HG03521 (cell line): ENCODE measurements at regions not wholly inside any gene's neighbourhood (a gene's known extent, or its start where the extent isn't known, plus 50 kb on each side); places are given as distances from the start of the nearest gene placed in this dataset.
"Not testable (repeated sequence)": the region's sequence is repeated elsewhere in the genome, so short reads cannot be mapped to it uniquely, and the experiment has no call there.

Experiments used
- ATAC-seq: cut with Tn5 transposase; IDR thresholded peaks from one replicate; pipeline ENCODE4 v1.9.1; 2021; ENCODE audit warnings: mild to moderate bottlenecking, moderate library complexity; ENCODE audit not compliant: unreplicated experiment

DNA sequence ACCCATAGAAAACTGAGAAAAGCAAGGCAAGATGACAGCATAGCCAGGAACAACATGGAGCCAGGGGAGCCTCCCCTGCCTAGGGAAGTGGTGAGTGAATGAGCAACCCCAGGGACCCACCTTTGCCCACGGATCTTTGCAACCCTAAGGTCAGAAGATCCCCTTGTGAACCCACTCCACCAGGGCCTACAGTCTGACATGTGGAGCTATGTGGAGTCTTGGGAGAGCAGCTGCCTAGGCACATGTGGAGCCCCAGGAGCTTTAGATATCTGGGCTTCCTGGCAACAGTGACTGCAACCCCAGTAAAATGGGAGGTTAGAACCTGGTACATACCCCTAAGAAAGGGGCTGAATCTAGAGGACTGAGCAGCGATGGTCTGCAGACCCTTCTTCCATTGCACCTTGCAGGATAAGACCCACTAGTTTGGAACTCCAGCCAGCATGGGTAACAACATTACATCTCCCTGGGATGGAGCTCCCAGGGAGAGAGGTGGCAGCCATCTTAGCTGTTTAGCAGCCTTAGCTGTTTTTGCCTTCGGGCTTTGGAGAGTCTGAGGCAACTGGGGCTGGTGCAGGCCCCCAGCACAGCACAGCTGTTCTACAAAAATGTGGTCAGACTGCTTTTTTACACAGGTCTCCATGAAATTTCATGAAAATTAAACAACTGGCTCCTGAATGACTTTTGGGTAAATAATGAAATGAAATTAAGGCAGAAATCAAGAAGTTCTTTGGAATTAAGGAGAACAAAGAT is 104.7 kb upstream of the TRIM2 start:
- ATAC-seq: no peak

DNA sequence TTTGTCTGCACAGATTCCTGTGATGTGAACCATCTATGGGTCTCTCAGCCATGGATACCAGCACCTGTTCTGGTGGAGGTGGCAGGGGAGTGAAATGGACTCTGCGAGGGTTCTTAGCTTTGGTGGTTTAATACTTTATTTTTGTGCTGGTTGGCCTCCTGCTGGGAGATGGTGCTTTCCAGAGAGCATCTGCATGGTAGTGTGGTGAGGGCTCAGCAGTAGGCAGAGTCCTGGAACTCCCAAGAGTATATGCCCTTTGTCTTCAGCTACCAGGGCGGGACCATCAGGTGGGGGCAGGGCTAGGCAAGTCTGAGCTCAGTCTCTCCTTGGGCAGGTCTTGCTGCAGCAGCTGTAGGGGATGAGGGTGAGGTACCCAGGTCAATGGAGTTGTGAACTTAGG is 97.5 kb upstream of the TRIM2 start:
- ATAC-seq: not testable (repeated sequence)

- no peak for ATAC-seq
Measured at GRCh38 chr4:153107246-153107645, 97.0 kb upstream of the TRIM2 start.

DNA sequence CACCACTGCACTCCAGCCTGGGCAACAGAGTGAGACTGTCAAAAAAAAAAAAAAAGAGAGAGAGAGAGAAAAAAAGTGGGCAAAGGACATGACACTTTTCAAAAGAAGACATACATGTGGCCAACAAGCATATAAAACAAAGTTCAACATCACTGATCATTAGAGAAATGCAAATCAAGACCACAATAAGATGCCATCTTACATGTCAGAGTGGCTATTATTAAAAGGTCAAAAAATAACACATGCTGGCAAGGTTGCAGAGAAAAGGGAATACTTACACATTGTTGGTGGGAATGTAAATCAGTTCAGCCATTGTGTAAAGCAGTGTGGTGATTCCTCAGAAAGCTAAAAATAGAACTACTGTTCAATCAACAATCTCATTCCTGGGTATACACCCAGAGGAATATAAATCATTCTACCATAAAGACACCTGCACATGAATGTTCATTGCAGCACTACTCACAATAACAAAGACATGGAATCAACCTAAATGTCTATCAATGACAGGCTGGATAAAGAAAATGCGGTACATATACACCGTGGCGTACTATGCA is 94.9 kb upstream of the TRIM2 start:
- no peak for ATAC-seq

- ATAC-seq: no peak
Measured at GRCh38 chr4:153110739-153111138, 93.5 kb upstream of the TRIM2 start.

DNA sequence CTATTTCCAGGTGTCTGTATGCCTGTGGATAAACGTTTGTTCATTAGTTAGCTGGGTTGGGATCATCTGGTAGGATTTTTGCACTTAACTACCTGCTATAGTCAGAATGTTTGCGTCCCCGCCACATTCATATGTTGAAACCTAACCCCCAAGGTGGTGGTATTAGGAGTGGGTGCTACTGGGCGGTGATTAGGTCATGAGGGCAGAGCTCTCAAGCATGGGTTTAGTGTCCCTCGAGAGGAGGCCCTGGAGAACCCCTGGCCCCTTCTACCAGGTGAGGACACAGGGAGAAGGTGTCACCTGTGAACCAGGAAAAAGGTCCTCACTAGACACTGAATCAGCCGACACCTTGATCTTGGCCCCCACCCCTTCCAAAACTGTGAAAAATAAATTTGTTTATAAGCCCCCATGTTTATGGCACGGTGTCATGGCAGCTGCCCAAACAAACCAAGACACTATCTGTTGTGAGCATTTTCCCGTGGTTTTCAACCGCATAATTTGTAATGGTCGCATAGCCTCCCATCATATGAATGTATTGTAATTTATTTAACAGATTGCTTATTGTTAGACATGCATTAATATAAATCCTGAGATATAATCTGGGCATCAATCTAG is 92.7 kb upstream of the TRIM2 start:
- ATAC-seq: no peak

DNA sequence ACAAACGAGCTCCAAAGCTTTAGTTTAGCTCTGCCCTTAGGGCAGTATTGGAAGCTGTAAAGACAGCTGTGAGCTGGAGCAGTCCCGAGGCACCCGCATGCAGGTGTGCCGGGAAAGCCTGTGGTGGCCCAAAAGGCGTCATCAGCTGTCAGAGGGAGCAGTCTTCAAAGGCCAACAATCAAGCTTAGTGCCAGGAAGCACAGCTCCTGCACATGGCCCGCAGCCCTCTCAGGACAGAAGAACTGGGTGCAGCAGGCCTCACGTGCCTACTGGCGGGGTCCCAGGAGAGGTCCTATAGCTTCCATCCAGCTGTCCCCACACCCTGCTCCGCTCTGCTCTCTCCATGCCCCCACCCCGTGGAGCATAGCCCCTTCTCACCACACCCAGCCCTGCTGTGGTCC is 92.2 kb upstream of the TRIM2 start:
- no peak for ATAC-seq

GRCh38 chr4:153113061-153113837 is 91.0 kb upstream of the TRIM2 start:
- ATAC-seq: no peak

DNA sequence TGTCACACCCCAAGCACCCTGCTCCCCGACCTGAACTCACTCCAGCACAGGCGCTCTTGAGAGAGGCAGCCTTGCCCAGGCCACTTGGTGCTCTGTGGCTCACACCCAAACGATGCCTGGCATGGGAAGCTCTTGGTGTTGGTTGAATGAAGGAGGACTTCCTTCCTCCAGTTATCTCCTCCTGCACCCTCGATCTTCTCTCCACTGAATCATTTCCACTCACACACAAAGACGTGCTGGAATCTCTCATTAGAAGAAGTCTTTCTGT is 90.5 kb upstream of the TRIM2 start:
- ATAC-seq: no peak

DNA sequence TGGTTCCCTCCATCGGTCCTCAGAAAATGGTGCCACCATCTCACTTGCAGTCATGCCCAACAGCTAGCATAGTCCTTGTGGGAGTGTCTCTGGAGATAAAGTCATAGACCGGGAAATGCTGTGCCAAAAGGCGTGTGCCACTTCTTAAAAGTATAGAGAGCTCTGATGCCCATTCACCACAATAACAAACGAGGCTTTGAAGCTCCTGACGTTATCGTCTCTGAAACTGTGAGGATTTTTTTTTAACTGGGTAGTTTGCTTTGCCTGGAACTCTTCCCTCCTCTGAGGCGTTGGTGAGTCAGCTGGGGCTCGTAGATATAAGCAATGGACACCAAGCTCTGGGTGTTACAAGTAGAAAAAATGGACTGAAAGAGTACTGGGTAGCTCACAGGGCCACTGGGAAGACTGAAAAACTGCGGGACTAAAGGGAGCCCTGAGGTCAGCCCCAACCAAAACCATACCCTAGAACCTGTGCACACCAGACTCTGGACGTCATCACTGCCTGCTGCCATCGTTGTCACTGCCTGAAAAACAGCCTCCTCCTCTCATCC is 89.4 kb upstream of the TRIM2 start:
- no peak for ATAC-seq

- peak; percentile 64 for ATAC-seq
Measured at GRCh38 chr4:153115322-153116290, 88.6 kb upstream of the TRIM2 start.

GRCh38 chr4:153116291-153116680 is 88.0 kb upstream of the TRIM2 start:
- ATAC-seq: no peak

GRCh38 chr4:153116801-153117200 is 87.4 kb upstream of the TRIM2 start:
- ATAC-seq: no peak

GRCh38 chr4:153117554-153117953 is 86.7 kb upstream of the TRIM2 start:
- ATAC-seq: no peak

DNA sequence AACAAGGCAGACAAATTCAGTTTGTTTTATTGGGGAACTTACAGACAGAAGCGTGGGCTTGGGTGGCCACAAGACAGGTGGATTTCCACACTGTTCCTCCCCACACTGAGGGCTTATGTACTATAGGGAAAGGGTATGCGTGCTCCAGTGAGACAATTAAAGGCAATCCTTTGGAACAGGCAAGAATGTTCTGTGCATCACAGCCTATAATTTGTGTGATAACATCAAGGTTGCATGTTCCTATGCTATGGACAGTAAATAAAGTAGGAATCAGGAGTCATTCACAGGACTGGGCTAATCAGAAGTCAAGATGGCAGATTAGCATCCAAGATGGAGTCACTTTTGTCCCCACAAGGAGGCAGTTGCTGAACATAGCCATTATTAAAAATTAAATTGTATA is 84.6 kb upstream of the TRIM2 start:
- ATAC-seq: no peak

DNA sequence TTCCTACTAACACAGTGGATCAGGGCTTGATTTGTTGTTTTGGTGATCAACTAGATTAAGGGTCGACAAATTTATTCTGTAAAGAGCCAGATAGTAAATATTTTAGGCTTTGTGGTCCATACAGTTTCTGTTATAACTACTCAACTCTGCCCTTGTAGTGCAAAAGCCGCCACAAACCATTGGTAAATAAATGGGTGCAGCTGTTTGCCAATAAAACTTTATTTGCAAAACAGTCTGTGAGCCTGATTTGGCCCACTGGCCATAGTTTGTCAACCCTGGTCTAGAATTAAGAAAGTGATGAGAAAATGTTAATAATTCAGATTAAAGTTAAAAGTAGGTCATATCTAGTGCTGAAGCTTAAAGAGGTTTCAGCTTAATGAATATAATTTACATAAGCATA is 84.0 kb upstream of the TRIM2 start:
- no peak for ATAC-seq

- ATAC-seq: no peak
Measured at GRCh38 chr4:153122855-153123254, 81.4 kb upstream of the TRIM2 start.

DNA sequence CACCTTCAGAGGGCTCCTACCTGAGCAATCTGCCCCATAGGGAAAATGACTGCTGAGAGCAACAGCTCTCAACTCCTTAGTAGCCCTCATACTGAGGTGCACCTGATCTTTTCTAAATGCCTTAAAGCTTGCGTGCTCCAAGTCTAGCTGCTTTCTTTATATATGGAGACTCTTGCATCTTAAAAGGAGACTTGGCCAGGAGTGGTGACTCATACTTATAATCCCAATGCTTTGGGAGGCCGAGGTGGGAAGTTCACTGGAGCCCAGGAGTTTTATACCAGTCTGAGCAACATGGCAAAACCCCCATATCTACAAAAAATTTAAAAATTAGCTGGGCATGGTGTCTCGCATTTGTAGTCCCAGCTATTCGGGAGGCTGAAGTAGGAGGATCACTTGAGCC is 78.1 kb upstream of the TRIM2 start:
- no peak for ATAC-seq

- ATAC-seq: peak; percentile 60
Measured at GRCh38 chr4:153127760-153128494, 76.3 kb upstream of the TRIM2 start.

DNA sequence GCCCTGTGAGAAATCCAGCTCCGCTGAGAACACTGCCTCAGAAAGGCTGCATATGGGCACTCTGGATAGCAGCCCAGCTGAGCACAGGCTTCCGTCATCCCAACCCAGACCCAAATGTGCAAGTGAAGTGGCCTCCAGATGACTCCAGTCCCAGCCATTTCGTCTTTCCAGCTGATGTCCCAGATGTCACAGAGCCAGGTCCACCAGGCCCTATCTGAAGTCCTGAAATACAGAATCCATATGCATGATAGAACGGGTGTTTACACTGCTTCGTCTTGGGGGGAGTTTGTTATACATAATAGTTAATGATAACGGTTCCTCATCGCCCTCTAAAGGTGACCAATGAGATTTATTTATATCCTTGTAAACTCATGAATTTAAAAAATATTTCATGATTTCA is 72.6 kb upstream of the TRIM2 start:
- no peak for ATAC-seq
